ENCODE measurements at regions not wholly inside any gene's neighbourhood (a gene's known extent, or its start where the extent isn't known, plus 50 kb on each side); places are given as distances from the start of the nearest gene placed in this dataset.

DNA sequence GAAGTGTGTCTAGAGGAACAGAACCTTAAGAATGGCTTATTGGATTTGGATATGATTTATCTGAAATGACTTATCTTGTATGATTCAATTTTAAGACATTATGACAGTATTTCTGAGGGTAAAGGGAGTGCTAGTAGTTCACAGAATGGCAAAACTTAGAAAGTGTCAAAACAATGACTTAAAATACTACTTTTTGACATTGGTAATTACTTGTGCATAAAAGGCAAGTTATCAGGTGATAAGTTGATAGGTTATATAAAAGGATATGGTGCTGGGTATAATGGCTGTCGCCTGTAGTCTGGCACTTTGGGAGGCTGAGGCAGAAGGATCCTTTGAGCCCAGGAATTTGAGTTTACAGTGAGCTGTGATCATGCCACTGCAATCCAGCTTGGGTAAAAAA is 494.4 kb downstream of the CDH9 start:
- H3K9ac ChIP-seq, result no peak overlapping the region

DNA sequence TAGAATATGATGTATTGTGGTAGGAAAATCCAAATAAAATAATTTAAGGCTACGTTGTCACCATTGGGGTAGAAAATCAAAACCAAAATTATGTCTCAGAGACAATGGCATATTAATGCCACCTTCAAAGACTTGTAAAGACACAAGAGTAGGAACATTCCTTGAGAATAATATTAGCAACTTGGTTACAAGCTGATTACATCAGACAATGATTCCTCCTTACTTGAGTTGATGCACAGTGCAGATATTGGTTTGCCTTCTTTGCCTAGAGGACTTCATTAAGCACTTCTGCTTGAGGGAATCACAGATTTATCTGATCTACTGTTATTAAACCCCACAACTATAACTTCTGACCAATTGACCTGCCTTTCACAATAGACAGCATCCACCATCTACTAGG is 500.2 kb downstream of the CDH9 start:
- Histone ChIP-seq H3K79me2 (ENCODE audit: insufficient read depth, low read depth) (no peaks in the 10 kb centered on the region), H3K4me1 (ENCODE audit: low read depth, poor library complexity, severe bottlenecking) (no peaks in the 10 kb centered on the region), H3K36me3 (ENCODE audit: insufficient read depth) (no peaks in the 10 kb centered on the region), H3K4me3 (IDR thresholded peaks at IDR 0.05; ENCODE audit: insufficient read depth, low read depth, low read length) (no peak overlapping the region), H3K27me3 (ENCODE audit: insufficient read depth, low read depth) (no peaks in the 10 kb centered on the region), H3K9ac (no peak overlapping the region), H2AFZ (ENCODE audit: low read depth) (no peak overlapping the region), H3K27ac (no peak overlapping the region), H4K20me1 (ENCODE audit: insufficient read depth) (no peaks in the 10 kb centered on the region), H3K4me2 (no peak overlapping the region)
- TF ChIP-seq, protein P1, sequence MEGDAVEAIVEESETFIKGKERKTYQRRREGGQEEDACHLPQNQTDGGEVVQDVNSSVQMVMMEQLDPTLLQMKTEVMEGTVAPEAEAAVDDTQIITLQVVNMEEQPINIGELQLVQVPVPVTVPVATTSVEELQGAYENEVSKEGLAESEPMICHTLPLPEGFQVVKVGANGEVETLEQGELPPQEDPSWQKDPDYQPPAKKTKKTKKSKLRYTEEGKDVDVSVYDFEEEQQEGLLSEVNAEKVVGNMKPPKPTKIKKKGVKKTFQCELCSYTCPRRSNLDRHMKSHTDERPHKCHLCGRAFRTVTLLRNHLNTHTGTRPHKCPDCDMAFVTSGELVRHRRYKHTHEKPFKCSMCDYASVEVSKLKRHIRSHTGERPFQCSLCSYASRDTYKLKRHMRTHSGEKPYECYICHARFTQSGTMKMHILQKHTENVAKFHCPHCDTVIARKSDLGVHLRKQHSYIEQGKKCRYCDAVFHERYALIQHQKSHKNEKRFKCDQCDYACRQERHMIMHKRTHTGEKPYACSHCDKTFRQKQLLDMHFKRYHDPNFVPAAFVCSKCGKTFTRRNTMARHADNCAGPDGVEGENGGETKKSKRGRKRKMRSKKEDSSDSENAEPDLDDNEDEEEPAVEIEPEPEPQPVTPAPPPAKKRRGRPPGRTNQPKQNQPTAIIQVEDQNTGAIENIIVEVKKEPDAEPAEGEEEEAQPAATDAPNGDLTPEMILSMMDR (conservative IDR thresholded peaks at IDR 0.05; ENCODE audit: low read depth, low read length), result no peak

More for the DNA sequence above, 494.4 kb downstream of the CDH9 start:
- Histone ChIP-seq H2AFZ (ENCODE audit: low read depth) (no peak overlapping the region), H3K4me1 (ENCODE audit: low read depth, poor library complexity, severe bottlenecking) (no peaks in the 10 kb centered on the region), H3K27me3 (ENCODE audit: insufficient read depth, low read depth) (no peaks in the 10 kb centered on the region), H3K27ac (no peak overlapping the region), H3K4me2 (no peak overlapping the region), H4K20me1 (ENCODE audit: insufficient read depth) (no peaks in the 10 kb centered on the region), H3K4me3 (IDR thresholded peaks at IDR 0.05; ENCODE audit: insufficient read depth, low read depth, low read length) (no peak overlapping the region), H3K36me3 (ENCODE audit: insufficient read depth) (no peaks in the 10 kb centered on the region), H3K79me2 (ENCODE audit: insufficient read depth, low read depth) (no peaks in the 10 kb centered on the region)
- TF ChIP-seq, protein P1 (conservative IDR thresholded peaks at IDR 0.05; ENCODE audit: low read depth, low read length), result no peak

DNA sequence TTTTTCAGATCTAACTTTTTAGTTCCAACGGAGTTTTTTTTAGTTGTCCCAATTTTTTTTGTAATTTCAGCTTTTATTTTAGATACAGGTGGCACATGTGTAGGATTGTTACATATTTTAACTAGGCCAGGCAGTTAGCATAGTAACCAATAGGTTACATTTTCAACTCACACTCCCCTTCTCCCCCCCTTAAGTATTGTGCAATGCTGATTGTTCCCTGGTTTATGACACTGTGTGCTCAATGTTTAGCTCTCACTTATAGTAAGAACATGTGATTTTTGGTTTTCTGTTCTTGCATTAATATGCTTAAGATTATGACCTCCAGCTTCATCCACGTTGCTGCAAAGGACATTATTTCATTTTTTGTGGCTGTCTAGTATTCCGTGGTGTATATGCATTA is 503.2 kb downstream of the CDH9 start:
- TF ChIP-seq, protein P1 (conservative IDR thresholded peaks at IDR 0.05; ENCODE audit: low read depth, low read length), result no peak
- Histone ChIP-seq H3K79me2 (ENCODE audit: insufficient read depth, low read depth) (no peaks in the 10 kb centered on the region), H4K20me1 (ENCODE audit: insufficient read depth) (no peaks in the 10 kb centered on the region), H3K36me3 (ENCODE audit: insufficient read depth) (no peaks in the 10 kb centered on the region), H2AFZ (ENCODE audit: low read depth) (no peak overlapping the region), H3K4me2 (no peak overlapping the region), H3K4me1 (ENCODE audit: low read depth, poor library complexity, severe bottlenecking) (no peaks in the 10 kb centered on the region), H3K27ac (no peak overlapping the region), H3K4me3 (IDR thresholded peaks at IDR 0.05; ENCODE audit: insufficient read depth, low read depth, low read length) (no peak overlapping the region), H3K9ac (no peak overlapping the region), H3K27me3 (ENCODE audit: insufficient read depth, low read depth) (no peaks in the 10 kb centered on the region)

DNA sequence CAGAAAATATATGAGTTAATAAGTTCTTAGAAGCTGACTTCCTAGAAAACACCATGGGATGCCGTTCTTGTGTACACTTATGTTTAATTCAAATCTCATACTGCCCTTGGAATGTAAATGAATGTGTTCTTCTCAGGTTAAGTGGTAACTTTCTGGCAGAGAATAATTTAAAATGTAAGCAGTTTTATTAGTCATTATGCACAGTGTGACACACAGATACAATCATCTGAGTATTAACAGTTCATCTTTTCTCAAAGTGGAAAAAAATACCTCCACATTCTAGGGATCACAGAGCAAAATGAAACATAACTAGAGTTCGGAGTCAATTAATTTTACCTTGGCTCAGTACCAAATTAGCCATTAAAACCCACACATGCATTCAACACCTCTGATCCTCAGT is 508.1 kb downstream of the CDH9 start:
- H3K27ac ChIP-seq, result no peak overlapping the region
- H3K4me3 ChIP-seq (IDR thresholded peaks at IDR 0.05; ENCODE audit: insufficient read depth, low read depth, low read length), result no peak overlapping the region
- H3K36me3 ChIP-seq (ENCODE audit: insufficient read depth), result no peaks in the 10 kb centered on the region
- no peak overlapping the region for H2AFZ ChIP-seq (ENCODE audit: low read depth)
- no peak overlapping the region for H3K9ac ChIP-seq
- no peaks in the 10 kb centered on the region for H3K79me2 ChIP-seq (ENCODE audit: insufficient read depth, low read depth)
- no peaks in the 10 kb centered on the region for H3K4me1 ChIP-seq (ENCODE audit: low read depth, poor library complexity, severe bottlenecking)
- H4K20me1 ChIP-seq (ENCODE audit: insufficient read depth), result no peaks in the 10 kb centered on the region
- H3K4me2 ChIP-seq, result no peak overlapping the region
- H3K27me3 ChIP-seq (ENCODE audit: insufficient read depth, low read depth), result no peaks in the 10 kb centered on the region
- TF ChIP-seq, protein P1 (conservative IDR thresholded peaks at IDR 0.05; ENCODE audit: low read depth, low read length), result no peak
